IPS-NIHi7 (cell line): ENCODE measurements at regions not wholly inside any gene's neighbourhood (a gene's known extent, or its start where the extent isn't known, plus 50 kb on each side); places are given as distances from the start of the nearest gene placed in this dataset.
"Not testable (repeated sequence)": the region's sequence is repeated elsewhere in the genome, so short reads cannot be mapped to it uniquely, and the experiment has no call there.

Source experiments
- DNase-seq: peaks from one replicate; pipeline ENCODE4 v3.0.0; 2012; ENCODE audit warnings: mixed read lengths; ENCODE audit errors: extremely low spot score

DNA sequence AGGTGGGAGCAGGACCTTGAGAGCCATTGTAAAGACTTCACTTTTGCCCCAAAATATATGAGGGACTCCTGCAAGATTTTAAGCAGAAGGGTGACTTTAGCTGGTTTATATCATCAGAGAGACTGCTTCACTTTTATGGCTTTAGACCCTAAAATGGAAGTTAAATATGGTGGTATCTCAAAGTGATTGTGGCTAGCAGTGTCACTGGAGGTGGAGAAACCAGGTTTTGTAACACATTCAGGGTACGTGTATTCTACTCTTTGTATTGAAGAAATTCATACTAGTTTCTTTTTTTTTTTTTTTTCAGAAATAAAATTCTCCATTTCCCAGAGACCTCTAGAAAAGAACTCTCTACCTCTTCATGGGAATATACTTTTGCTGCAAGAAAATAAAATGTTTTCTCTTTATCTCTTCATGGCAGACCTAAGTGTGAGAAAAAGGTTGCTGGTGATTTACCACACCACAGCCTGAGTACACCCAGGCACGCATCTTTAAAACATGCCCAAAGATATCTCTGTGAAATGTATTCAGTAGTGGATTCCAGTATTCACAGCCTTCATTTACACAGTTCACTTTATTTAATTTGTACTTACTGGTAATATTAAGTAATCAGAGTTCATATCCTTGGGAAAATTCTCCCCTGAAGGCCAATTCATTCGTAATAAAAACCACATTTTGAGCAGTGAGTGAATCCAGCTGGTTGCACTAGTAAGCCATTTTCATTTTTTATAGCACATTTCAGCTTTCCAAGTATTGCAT lies 74.3 kb upstream of the GUCY1A1 start:
- no peak for DNase-seq

DNA sequence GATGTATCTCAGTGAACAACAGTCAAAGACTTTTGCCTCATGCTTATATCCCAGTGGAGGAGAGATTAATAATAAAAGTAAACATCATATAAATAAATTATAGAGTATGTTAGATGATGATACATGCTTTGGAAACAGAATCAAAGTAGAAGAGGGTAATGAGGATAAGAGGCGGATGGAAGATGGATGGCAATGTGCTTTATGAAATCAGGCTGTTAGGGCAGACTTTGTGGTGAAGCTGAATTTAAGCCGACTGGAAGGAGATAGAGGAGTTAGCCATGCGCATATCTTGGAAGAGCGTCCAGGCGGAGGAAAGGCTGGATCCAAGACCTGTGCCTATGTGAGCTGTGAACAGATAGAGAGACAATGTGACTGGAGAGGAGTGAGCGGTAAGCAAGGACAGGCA lies 74.9 kb upstream of the GUCY1A1 start:
- DNase-seq, result no peak

DNA sequence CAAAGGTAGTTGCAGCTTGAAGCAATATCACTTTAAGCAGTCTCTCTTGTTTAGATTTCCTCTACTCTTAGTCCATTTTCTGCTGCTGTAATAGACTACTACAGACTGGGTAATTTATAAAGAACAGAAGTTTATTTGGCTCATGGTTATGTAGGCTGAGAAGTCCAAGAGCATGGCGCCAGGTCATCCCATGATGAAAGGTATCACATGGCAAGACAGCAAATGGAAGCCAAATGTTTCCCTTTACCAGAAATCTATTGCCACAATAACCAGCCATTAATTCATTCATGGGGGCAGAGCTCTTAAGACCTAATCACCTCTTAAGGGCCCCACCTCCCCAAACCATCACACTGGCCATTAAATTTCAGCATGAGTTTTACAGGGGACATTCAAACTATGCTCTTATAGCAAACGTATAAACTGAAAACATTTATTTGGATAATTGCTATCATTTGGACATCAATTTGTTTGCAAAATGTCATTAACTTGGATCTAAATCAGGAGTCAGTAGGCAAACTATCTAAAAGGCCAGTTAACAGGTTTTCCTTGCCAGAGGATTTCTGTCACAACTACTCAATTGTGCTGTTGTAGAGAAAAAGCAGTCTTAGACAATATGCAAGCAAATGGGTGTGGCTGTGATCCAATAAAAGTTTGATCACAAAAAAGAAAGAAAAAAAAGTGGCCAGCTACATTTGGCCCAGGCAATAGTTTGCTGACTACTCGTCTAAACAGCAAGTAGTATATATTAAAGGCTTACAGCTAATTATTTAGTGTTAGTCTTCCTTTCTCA lies 75.7 kb upstream of the GUCY1A1 start:
- DNase-seq, result no peak

DNA sequence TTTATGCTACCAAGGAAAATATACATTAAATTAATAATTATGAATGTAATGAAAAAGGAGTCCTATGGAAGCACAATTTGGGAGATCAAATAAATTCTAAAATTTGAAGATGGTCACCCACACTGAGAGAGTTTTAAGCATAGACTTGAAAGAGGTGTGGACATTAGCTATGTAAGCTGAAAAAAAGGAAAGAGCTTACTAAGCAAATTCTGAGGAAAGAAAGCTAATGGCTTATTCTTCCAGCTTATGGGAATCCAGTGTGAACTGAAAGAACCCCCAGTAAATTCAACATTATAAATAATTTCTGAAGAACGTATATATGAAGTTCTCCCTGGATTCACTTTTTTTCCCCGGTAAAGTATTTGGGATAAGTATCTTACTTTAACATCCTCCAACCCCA lies 78.2 kb upstream of the GUCY1A1 start:
- no peak for DNase-seq

DNA sequence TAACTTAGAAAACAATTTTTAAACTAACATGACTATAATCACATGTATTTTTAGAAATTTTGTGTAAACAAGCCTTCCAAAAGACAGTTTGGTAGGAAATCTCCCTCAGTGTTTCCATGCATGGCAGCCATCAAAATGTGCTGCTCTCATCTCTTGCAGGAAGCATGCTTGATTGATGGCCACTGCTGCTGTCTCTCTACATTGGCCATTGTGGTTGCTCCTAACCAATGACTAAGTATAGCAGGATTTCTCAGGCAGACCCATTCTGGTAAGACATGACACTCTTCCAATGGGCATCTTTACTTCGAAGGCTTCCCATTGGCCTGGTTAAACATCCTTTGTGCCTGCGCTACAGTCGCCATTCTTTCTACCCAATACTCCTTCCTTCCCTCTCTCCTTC lies 78.9 kb upstream of the GUCY1A1 start:
- DNase-seq, result no peak

DNA sequence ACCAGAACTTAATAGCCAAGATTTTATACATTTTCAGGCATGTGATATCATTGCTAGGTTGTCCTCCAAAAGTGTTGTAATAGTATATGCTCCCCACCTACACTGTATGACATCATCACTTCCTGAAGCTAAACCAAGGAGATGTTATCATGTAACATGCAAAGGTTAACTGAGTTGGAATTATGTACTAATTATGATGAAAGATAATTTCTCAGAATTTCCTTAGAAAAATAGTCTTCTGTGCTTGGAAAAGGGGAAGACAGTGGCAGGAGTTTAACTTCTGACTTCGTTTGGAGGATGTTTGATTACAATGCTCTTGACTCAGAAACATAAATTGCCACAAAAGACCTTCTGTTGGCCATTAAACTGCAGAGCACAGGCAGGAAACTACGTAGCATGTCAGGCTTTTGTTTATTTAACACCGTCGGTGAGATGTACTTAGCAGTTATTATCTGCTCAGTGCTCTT lies 83.6 kb upstream of the GUCY1A1 start:
- DNase-seq, result no peak

DNA sequence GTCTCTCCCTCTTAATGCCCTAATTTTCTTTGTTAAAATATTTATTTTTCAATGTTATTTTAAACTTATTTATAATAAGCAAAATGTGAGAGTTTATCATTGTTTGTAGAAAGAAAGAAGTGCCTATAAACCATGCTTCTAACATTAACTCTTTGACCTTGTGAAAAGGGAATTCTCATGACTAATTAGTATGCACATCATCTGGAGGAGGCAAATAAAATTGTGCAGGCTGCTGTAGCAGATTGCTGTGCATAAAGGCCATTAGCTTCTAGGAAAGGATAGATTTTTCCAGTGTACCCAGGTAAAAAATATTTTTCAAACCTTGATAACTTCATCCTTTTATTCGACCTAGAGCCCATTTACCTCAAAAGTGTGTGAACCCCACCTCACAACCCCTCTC lies 84.6 kb upstream of the GUCY1A1 start:
- DNase-seq, result no peak

DNA sequence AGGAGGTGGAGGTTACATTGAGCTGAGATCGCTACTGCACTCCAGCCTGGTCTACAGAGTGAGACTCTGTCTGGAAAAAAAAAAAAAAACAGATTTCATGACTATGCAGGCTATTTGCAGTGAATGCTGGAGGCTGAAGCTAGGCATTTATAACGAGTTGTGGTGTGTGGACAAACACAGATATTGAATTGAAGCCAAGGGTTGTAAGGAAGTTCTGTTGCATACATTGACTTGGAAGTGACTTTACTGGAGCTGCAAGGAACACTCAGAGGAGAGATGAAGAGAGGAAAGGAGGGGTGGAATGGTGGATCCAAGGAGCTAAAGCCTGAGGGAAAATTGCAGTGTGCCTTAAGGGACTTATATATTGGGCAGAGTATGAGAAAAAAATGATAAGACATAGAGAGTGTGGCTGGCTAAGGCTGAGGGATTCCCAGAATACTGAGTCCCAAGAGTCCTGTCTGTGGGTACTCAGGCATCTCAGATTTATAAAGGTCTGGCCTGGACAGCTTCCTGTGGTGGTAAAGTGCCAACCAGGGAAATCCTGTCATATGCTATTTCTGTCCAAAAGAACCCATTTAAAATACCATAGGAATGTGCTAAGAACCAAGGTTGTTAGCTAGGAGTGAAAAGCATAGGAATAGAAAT lies 87.8 kb upstream of the GUCY1A1 start:
- no peak for DNase-seq

DNA sequence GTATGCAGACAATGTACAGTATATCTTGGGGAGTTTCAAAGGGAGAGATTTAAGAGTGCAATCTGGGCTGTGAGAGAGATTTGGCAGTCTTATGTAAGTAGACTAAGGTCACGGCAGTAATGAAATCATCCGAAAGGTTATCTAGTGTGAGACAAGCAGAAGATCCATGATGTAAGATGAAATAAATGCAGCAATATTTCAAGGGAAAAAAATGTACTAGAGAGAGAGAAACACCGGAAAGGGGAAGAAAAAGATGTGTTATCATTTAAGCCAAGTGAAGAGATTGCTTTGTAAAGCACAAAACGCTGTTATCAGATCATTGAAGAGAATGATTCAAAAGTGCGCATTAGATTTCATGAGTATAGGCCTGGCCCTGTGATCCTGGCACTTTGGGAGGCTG lies 88.4 kb upstream of the GUCY1A1 start:
- DNase-seq, result no peak

DNA sequence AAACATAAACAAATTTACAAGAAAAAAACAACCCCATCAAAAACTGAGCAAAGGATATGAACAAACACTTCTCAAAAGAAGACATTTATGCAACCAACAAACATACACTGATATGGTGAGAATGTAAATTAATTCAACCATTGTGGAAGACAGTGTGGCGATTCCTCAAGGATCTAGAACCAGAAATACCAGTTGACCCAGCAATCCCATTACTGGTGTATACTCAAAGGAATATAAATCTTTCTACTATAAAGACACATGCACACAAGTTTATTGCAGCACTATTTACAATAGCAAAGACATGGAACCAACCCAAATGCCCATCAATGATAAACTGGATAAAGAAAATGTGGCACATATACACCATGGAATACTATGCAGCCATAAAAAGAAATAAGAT lies 92.3 kb upstream of the GUCY1A1 start:
- DNase-seq, result not testable (repeated sequence)

DNA sequence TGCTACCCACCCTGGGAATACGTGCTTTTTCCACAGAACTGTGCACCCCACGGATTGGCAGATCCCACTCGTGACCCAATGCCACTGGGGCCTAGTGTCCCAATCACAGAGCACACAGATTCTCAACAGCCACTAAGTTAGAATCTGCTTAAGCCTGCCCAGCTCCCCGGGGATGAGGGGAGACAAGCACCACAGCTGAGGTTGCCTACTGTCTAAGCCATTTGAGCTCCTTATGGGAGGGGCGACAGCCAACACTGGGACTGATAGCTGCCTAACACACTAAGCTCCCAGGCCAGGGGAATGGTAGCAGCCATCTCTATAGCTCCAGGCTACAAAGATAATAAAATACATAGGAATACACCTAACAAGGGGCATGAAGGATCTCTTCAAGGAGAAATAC lies 93.5 kb upstream of the GUCY1A1 start:
- DNase-seq, result no peak

DNA sequence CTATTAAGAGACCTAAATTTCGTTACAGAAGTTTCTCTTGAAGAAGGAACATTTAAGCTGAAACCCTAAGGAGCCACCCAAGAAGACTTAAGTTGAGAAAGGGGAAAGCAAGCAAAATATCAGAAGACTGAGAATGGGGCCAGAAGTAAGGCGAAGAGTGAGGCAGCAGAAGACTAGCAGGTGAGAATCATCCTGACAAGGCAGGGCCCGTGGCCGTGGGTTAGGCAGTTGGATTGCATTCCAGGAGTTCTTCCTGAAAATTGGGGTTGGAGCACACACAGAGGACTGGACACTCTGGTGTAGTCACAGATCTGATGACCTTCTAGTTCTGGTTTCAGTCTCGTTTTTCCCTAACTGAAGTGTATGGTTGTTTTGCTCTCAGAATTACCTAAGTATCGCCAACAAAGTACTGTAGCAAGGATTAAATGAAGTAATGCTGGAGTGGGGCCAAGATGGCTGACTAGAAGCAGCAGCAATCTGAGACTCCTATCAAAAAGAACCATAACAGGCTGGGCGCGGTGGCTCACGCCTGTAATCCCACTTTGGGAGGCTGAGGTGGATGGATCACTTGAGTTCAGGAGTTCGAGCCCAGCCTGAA lies 94.4 kb upstream of the GUCY1A1 start:
- DNase-seq, result no peak

DNA sequence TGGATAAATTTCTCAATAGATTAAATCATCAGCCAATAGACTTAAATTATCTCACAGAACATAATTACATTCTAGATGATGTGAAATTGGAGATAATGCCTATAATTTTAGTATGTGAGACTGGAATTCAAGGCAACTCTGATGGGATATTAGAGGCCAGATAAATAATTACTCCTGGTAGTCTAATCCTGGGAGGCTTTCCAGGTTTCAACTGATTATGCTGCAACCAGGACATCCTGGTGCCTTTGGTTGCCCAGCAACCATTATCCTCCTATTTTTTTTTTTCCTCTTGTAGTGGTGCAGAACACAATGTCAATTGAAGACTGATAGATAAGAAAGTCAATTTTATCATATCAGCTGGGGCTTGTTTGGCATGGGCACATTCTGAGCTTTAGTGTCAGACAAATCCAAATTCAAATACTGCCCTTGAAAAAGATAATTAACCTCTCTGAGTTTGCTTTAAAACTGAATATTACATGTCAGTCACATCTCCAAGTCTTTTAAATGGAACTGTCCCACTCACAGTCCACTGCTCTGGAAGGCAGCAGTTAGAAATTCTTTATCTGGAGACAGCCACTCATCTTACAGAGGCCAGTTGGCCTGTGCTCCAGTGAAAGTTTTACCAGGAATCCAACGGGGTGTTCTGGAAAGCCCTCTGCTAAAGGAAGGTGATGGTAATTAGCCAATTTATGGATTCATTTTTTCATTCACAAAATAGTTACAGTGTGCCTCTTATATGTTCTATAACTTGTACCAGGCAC lies 95.3 kb upstream of the GUCY1A1 start:
- no peak for DNase-seq

DNA sequence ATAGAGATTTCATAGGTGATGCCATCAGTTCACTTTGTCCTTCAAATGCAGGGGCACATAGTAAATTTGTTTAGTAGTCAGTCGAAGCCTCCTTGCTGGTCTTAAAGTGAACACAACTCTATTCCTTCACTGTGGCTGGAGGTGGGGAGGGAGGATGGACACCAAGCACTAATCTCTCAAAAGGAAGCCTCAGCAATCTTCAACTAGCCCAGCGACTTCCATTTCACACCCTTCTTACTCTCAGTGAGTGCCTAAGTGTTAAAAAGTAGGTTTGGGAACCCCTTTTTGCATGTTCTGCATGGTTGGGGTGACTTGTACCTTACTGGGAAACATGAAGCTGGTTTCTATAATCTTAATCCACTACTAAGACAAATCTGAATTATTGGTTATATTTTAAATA lies 96.0 kb upstream of the GUCY1A1 start:
- DNase-seq, result no peak

DNA sequence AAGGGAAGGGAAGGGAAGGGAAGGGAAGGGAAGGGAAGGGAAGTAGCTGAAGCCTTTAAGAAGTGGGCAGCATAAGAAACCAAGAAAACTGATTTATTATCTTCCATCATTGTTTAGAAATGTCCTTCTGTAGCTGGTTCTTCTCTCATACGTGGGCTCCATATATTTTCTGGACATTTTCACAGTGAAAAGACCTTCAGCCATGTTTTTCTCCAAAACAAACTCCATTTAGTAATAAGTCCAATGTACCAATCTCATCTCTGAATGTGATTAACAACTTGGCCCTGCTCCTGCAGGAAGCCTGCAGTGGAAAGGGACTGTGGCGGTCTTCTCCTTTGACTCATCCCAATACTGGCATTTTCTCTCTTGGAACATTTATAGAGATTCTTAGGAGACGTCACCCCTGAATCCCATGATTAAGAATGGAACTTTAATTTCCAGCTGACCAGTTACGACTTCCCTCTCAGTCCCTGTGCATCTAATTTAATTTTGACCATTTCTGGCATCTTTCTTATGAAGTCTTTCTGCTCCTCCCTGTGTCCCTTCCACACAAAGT lies 96.6 kb upstream of the GUCY1A1 start:
- DNase-seq, result no peak

DNA sequence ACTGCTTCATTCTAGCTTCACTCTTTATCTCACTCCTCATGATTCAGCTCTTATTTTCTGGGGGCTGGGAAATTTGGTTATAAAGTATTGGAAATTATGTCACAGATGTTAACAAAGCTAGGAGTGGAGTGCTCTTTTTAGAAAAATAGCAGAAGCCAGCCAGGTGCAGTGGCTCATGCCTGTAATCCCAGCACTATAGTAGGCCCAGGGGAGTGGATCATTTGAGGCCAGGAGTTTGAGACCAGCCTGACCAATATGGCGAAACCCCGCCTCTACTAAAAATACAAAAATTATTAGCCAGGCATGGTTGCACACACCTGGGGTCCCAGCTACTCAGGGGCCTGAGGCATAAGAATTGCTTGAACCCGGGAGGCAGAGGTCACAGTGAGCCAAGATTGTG lies 97.2 kb upstream of the GUCY1A1 start:
- DNase-seq, result no peak

DNA sequence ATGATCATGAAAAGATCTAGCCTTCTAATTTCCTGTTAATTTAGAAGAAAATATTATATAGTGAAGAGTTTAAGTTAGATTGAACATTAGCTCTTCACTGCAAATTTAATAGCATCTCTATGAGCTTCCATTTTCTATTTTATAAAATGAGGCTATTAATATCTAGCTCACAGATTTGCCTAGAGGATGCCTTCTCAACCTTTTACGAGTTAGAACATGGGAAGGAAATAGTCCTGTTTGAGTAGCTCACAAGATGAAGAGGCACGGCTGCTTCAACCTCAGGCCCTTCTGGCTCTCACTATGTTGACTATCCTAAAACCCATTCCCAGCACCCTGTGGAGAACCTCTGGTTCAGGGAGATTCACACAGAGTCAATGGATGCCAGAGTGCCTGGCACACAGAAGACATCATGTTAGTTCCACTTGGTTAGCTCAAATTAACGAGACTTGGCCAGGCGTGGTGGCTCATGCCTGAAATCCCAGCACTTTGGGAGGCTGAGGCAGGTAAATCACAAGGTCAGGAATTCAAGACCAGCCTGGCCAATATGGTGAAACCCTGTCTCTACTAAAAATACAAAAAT lies 97.9 kb upstream of the GUCY1A1 start:
- no peak for DNase-seq

DNA sequence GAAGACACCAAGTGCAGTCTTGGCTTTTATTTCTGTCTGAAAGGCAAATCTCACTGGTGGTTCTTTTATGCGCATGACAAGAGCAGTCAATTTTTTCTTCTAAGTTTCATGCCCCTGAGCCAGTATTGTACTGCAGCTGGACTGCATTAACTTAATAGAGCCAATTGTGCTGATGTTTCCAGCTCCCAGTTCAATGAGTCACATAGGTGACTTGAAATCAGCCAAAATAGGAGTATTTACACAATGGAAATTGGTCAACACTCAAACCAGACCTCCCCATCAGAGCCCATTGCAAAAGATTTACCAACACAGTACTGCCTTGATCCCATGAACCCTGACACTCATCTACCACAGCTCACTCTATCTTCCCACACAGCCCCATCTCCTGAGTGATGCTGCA lies 100.3 kb upstream of the GUCY1A1 start:
- DNase-seq, result no peak

DNA sequence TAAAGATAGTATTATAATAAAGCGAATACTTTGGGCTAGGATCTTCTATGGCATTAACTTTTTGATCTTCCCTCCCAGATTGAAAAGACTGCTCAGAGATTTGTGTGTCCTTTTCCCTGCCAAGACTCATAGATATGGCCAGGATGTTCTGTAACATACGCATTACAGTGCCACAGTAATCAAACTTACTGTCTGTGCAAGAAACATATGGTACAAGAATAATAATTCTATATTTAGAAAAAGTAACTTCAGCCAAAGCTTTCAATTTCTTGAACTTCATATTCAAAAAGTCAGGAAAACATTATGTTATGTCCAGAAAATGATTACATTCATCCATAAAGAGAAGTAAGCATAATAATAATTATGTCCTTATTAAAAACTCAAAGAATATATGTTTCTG lies 100.9 kb upstream of the GUCY1A1 start:
- no peak for DNase-seq

DNA sequence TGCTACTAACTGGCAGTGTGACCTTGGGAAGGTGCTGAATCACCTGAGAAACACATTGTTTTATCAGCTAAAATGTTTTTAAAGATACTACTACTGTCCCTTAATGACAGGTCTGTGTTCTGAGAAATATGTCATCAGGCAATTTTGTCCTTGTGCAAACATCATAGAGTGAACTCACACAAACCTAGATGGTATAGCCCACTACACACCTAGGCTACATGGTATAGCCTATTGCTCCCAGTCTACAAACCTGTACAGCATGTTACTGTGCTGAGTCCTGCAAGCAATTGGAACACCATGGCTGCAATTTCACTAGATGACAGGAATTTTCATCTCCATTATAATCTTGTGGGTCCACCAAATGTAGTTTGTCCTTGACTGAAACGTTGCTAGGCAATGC lies 101.3 kb upstream of the GUCY1A1 start:
- no peak for DNase-seq

DNA sequence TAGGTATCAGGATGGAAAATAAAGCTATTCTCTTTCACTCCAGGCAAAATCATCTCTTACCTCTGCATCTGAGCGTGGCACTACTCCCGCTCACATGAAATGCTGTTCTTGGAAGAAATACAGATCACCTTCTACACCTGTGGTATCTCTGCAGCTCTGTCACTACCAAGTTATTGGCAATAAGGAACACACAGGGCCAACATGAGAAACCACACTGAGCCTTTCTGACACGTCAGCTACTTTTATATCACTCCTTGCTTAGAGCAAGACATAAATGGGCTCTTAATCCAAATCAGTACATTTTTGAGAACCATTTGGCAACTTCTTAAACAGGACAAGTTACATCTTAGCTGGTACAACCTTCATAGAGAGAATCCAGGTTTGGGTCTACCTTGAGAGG lies 101.8 kb upstream of the GUCY1A1 start:
- no peak for DNase-seq
